GM18909 (cell line): ENCODE measurements at regions not wholly inside any gene's neighbourhood (a gene's known extent, or its start where the extent isn't known, plus 50 kb on each side); places are given as distances from the start of the nearest gene placed in this dataset.

Experiments
- ATAC-seq: cut with Tn5 transposase; IDR thresholded peaks from one replicate; pipeline ENCODE4 v1.9.1; 2021; ENCODE audit warnings: mild to moderate bottlenecking; ENCODE audit not compliant: unreplicated experiment, poor library complexity

GRCh38 chr14:42624980-42625761 is 1018.5 kb downstream of the LRFN5 start:
- no peak for ATAC-seq

- ATAC-seq: no peak
Observed at GRCh38 chr14:42617005-42617404, 1010.3 kb downstream of the LRFN5 start.

- ATAC-seq: no peak
Observed at GRCh38 chr14:42606839-42607238, 1000.2 kb downstream of the LRFN5 start.

DNA sequence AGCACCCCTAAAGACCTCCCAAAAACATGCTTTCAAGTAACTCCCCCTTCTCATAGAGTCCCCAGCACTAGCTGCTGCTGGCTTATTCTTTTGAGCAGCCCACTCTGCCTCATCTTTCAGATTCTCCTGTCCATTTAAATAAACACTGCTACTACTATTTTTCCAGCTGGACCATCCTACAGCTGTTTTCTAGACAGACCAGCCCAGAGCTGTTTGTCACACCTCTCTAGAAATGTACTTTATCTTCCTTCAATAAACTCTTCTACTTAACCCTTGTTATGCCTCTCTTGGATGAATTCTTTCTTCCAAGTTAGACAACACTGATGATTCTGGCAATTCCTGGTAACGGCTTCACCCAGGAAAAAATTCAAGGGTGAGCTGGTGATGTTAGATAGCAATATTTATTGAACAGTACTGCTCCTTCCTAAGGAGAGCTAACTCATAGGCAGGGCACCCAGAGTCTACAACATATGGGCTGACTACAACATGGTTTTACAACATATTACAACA is 995.7 kb downstream of the LRFN5 start:
- no peak for ATAC-seq

- no peak for ATAC-seq
Observed at GRCh38 chr14:42572032-42572431, 965.4 kb downstream of the LRFN5 start.

- ATAC-seq: no peak
Observed at GRCh38 chr14:42569227-42569626, 962.6 kb downstream of the LRFN5 start.

GRCh38 chr14:42565556-42565955 is 958.9 kb downstream of the LRFN5 start:
- ATAC-seq: no peak

DNA sequence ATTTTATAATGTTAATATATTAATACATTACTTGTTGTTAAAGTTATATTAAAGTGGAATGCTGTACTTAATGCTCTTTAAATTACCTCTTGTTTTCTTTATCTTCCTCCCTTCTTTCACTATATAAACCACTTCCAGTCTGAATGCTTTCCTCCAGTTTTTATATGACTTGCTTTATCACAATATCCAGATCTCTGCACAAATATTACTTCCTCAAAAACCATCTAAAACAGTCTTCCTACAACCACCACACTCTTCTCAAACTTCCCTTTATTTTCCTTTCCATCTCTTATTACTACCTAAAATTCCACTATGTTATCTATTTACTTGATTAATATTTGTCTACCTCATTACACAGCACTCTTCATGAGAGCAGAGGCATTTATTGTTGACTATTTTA is 956.6 kb downstream of the LRFN5 start:
- no peak for ATAC-seq

GRCh38 chr14:42556551-42556950 is 949.9 kb downstream of the LRFN5 start:
- ATAC-seq: no peak

- no peak for ATAC-seq
Observed at GRCh38 chr14:42555365-42555764, 948.7 kb downstream of the LRFN5 start.

GRCh38 chr14:42554091-42554490 is 947.4 kb downstream of the LRFN5 start:
- no peak for ATAC-seq

DNA sequence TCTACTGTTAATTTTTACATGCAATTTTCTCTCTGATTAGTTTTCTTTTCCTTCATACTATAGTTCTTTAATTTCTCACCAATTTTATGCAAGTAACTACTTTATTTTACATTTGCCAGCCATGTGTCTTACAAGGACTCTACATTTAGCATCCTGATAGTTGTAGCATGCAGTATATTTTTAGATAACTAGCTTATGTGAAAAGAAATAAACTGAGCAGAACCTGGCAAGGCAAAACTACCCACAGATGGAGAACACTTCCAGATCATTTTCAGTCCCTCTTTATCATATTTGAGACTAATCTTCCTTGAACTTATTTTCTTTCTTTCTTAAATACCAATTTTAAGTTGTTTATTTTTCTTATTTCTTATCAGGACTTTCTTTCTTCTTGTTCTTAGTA is 943.6 kb downstream of the LRFN5 start:
- no peak for ATAC-seq

DNA sequence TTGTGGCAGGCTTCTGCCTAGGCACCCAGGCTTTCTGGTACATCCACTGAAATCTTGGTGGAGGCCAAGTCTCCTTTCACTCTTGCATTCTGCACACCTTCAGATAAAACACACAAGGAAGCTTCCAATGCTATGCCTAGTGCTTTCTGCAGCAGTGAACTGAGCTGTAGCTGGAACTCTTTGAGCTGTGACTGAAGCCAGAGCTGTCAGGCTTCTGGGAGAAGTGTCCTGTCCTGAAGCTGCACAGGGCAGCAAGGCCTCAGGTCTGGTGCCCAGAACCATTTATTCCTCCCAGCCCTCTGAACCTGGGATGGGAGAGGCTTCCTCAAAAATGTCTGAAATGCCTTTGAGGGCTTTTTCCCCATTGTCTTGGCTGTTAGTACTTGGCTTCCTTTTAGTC is 941.7 kb downstream of the LRFN5 start:
- no peak for ATAC-seq

GRCh38 chr14:42545636-42546035 is 939.0 kb downstream of the LRFN5 start:
- ATAC-seq: no peak

DNA sequence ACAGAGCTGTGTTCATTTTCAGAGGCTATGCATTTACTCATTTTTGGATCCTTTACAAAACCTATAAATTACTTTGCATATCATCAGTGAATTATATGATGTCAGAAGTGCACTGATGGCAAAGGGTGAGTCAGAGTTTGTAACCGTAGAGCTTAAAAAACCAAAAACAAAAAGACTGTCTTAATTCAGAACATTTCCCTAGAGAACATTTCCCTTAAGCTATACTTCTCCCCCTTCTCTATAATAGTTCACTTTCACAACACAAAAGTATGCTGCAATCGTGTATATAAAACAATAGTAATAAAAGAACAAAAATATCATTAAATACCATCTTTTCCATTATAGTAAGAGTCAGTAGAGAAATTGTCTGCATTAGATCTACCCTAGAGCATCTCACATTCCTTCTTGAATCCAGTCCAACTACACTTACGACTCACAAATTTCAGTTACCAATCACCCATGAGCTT is 934.9 kb downstream of the LRFN5 start:
- ATAC-seq: no peak

DNA sequence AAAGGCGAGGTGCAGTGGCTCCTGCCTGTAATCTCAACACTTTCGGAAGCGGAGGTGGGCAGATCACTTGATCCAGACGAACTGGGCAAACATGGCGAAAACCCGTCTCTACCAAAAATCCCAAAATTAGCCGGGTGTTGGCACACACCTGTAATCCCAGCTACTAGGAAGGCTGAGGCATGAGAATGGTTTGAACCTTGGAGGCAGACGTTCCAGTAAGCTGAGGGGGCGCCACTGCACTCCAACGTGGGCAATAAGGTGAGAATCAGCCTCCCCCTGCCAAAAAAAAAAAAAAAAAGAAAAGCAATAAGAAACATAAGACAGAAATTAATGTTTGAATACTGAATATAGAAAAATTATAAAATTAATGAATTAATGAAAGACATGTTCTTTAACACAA is 928.7 kb downstream of the LRFN5 start:
- ATAC-seq: no peak

DNA sequence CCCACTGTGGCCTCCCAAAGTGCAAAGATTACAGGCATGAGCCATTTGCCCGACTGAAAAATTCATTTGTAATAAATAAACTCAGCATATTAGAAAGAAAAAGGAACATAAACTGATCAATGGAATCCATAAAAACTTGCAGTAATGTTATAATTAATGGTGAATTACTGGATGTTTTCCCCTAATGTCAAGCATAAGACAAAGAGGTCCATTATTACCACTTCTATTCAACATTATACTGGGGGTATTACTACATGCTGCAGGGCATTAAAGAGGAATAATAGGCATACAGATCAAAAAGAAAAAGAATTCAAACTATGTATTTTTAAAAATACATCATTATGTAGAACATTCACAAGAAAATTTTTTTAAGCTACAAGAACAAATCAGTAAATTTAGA is 926.8 kb downstream of the LRFN5 start:
- ATAC-seq: no peak

DNA sequence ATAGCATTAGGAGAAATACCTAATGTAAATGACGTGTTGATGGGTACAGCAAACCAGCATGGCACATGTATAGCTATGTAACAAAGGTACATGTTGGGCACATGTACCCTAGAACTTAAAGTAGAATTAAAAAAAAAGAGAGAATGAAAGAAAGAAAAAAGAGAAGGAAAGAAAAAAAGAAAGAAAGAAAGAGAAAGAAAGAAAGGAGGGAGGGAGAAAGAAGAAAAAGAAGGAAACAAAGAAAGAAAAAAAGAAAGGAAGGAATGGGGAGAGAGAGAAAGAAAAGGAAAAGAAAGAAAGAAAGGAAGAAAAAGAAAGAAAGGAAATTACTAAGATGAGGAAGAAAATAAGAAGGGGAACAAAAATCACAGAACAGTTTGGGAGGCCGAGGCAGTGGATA is 925.5 kb downstream of the LRFN5 start:
- no peak for ATAC-seq

DNA sequence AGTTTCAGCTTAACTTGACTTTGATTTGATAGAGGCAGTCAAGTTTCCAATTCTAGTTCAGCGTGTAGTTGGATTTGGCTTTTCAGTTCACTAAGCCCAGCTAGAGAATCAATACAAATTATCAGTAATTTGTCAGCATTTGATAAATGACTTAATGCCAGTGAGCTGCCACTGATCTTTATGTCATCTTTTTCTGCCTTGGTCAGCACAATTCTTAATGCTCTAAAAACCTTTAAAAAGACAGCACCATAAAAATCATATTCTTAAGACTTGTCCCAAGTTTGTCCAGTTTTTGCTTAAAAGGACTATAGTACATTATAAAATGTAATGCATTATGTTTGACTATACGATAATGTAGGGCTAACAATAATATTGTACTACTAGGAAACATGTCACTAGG is 920.5 kb downstream of the LRFN5 start:
- no peak for ATAC-seq

- peak; percentile 74 for ATAC-seq
Observed at GRCh38 chr14:42523666-42524065, 917.0 kb downstream of the LRFN5 start.

DNA sequence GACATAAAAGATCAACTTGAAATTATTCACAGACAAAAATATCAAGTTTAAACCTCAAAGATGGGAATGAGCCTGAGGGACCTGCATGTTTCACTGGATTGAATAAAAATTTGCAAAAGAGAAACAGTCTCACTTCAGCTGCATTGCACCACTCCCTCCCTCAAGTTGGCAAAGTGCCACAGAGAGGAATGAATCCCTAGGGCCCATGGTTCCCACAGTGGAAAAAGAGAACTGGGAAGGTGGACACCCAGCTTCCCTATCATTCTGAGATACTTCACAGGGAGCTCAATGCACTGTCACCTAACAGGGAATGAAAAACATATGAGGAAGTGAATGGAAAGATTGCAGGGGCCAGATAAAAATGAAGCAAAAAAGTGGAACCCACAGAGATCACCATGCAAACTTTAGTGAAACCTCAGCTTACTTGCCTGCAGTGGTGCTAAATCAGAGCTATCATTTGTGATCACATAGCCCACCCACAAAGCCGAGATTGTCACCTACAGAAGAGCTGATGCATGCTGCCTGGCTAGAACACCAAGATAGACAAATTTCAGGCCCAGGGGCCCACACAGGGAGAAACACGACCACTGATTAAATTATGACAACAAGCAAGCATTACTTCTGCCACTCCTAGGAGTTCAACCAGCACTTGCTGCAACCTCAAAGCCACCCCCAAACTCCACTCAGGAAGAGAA is 911.3 kb downstream of the LRFN5 start:
- no peak for ATAC-seq

GRCh38 chr14:42513837-42514236 is 907.2 kb downstream of the LRFN5 start:
- no peak for ATAC-seq
